ENCODE measurements at regions not wholly inside any gene's neighbourhood (a gene's known extent, or its start where the extent isn't known, plus 50 kb on each side); places are given as distances from the start of the nearest gene placed in this dataset.

GRCh38 chr2:145007093-145007959 is 487.4 kb upstream of the ZEB2 start:
- H3K36me3 ChIP-seq (ENCODE audit: insufficient read depth, low read length, poor library complexity, severe bottlenecking), result no peaks in the 10 kb centered on the region
- no peak overlapping the region for H3K4me3 ChIP-seq (ENCODE audit: low read depth, low read length, poor library complexity, severe bottlenecking)
- H3K9me3 ChIP-seq (ENCODE audit: low read depth, low read length, poor library complexity, severe bottlenecking), result no peaks in the 10 kb centered on the region
- DNase-seq (ENCODE audit: low spot score), result no peak
- ChIA-PET POLR2A (ENCODE audit: low non-redundant PET) (no interaction called here), CTCF (no interaction called here)
- no peak for TF ChIP-seq EZH2 (IDR thresholded peaks at IDR 0.05; ENCODE audit: borderline replicate concordance, low read depth, low read length, poor library complexity, severe bottlenecking)
- no peak overlapping the region for H3K27ac ChIP-seq (ENCODE audit: low read depth, low read length, poor library complexity, severe bottlenecking)
- BruUV-seq (replicated peaks), result no TSS peak
- intact Hi-C loops (cut with micrococcal nuclease; ENCODE audit: unreplicated experiment), result no loop called here
- H3K4me1 ChIP-seq (ENCODE audit: insufficient read depth, low read length, poor library complexity, severe bottlenecking), result peaks cover 3% of the 10 kb centered on the region
- H3K27me3 ChIP-seq (replicated peaks; ENCODE audit: insufficient read depth, low read depth, low read length, poor library complexity), result no peaks in the 10 kb centered on the region

DNA sequence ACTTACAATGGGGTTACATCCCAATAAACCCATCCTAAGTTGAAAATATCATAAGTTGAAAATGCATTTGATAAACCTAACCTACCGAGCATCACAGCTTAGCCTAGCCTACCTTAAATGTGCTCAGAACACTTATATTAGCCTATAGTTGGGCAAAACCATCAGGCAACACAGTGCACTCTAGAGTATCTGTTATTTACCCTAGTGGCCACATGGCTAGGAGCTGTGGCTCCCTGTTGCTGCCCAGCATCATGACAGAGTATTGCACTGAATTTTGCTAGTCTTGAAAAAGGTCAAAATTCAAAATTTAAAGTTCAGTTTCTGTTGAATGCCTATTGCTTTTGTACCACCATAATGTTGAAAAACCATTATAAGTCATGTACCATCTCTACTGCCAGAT is 482.7 kb upstream of the ZEB2 start:
- Histone ChIP-seq H3K4me1 (ENCODE audit: insufficient read depth, low read length, poor library complexity, severe bottlenecking) (no peaks in the 10 kb centered on the region), H3K27ac (ENCODE audit: low read depth, low read length, poor library complexity, severe bottlenecking) (no peak overlapping the region), H3K4me3 (ENCODE audit: low read depth, low read length, poor library complexity, severe bottlenecking) (no peak overlapping the region), H3K36me3 (ENCODE audit: insufficient read depth, low read length, poor library complexity, severe bottlenecking) (no peaks in the 10 kb centered on the region), H3K9me3 (ENCODE audit: low read depth, low read length, poor library complexity, severe bottlenecking) (no peaks in the 10 kb centered on the region), H3K27me3 (replicated peaks; ENCODE audit: insufficient read depth, low read depth, low read length, poor library complexity) (no peaks in the 10 kb centered on the region)
- POLR2A ChIA-PET (ENCODE audit: low non-redundant PET), result no interaction called here
- no peak for TF ChIP-seq EZH2 (IDR thresholded peaks at IDR 0.05; ENCODE audit: borderline replicate concordance, low read depth, low read length, poor library complexity, severe bottlenecking)
- TF ChIP-seq, protein P1, sequence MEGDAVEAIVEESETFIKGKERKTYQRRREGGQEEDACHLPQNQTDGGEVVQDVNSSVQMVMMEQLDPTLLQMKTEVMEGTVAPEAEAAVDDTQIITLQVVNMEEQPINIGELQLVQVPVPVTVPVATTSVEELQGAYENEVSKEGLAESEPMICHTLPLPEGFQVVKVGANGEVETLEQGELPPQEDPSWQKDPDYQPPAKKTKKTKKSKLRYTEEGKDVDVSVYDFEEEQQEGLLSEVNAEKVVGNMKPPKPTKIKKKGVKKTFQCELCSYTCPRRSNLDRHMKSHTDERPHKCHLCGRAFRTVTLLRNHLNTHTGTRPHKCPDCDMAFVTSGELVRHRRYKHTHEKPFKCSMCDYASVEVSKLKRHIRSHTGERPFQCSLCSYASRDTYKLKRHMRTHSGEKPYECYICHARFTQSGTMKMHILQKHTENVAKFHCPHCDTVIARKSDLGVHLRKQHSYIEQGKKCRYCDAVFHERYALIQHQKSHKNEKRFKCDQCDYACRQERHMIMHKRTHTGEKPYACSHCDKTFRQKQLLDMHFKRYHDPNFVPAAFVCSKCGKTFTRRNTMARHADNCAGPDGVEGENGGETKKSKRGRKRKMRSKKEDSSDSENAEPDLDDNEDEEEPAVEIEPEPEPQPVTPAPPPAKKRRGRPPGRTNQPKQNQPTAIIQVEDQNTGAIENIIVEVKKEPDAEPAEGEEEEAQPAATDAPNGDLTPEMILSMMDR (conservative IDR thresholded peaks at IDR 0.05; ENCODE audit: low read depth, low read length), result no peak
- intact Hi-C loops (cut with micrococcal nuclease; ENCODE audit: unreplicated experiment), result no loop called here
- CTCF ChIA-PET, result no interaction called here
- no TSS peak for BruUV-seq (replicated peaks)
- DNase-seq (ENCODE audit: low spot score), result no peak

GRCh38 chr2:145000376-145000775 is 480.5 kb upstream of the ZEB2 start:
- ChIA-PET CTCF (no interaction called here), POLR2A (ENCODE audit: low non-redundant PET) (no interaction called here)
- H3K4me3 ChIP-seq (ENCODE audit: low read depth, low read length, poor library complexity, severe bottlenecking), result no peak overlapping the region
- H3K4me1 ChIP-seq (ENCODE audit: insufficient read depth, low read length, poor library complexity, severe bottlenecking), result no peaks in the 10 kb centered on the region
- no TSS peak for BruUV-seq (replicated peaks)
- H3K27ac ChIP-seq (ENCODE audit: low read depth, low read length, poor library complexity, severe bottlenecking), result no peak overlapping the region
- DNase-seq (ENCODE audit: low spot score), result no peak
- H3K27me3 ChIP-seq (replicated peaks; ENCODE audit: insufficient read depth, low read depth, low read length, poor library complexity), result no peaks in the 10 kb centered on the region
- intact Hi-C loops (cut with micrococcal nuclease; ENCODE audit: unreplicated experiment), result no loop called here
- no peaks in the 10 kb centered on the region for H3K36me3 ChIP-seq (ENCODE audit: insufficient read depth, low read length, poor library complexity, severe bottlenecking)
- H3K9me3 ChIP-seq (ENCODE audit: low read depth, low read length, poor library complexity, severe bottlenecking), result no peaks in the 10 kb centered on the region
- TF ChIP-seq EZH2 (IDR thresholded peaks at IDR 0.05; ENCODE audit: borderline replicate concordance, low read depth, low read length, poor library complexity, severe bottlenecking), result no peak
- TF ChIP-seq, protein P1 (conservative IDR thresholded peaks at IDR 0.05; ENCODE audit: low read depth, low read length), result no peak

DNA sequence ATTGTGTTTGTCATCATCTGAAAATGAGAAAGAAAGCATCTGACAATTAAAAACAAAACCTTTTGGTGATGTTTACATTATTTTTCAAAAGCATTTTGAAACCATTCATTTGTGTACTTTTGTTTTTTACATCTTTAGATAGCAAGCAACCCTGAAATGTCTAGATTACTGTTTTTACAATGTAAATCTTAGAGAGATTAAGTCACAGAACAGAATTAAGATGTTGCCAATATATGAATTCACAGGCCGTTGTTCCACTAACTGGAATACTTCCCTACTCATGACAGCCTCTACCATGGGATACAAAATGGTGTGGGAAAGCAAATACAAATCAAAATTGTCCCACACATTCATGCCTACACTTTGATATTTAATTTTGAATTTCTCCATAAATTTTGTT is 480.0 kb upstream of the ZEB2 start:
- POLR2A ChIA-PET (ENCODE audit: low non-redundant PET), result no interaction called here
- no peaks in the 10 kb centered on the region for H3K4me1 ChIP-seq (ENCODE audit: insufficient read depth, low read length, poor library complexity, severe bottlenecking)
- CTCF ChIA-PET, result no interaction called here
- no peak for TF ChIP-seq EZH2 (IDR thresholded peaks at IDR 0.05; ENCODE audit: borderline replicate concordance, low read depth, low read length, poor library complexity, severe bottlenecking)
- TF ChIP-seq, protein P1 (conservative IDR thresholded peaks at IDR 0.05; ENCODE audit: low read depth, low read length), result no peak
- no peaks in the 10 kb centered on the region for H3K9me3 ChIP-seq (ENCODE audit: low read depth, low read length, poor library complexity, severe bottlenecking)
- no peak overlapping the region for H3K4me3 ChIP-seq (ENCODE audit: low read depth, low read length, poor library complexity, severe bottlenecking)
- no peak overlapping the region for H3K27ac ChIP-seq (ENCODE audit: low read depth, low read length, poor library complexity, severe bottlenecking)
- no peaks in the 10 kb centered on the region for H3K36me3 ChIP-seq (ENCODE audit: insufficient read depth, low read length, poor library complexity, severe bottlenecking)
- intact Hi-C loops (cut with micrococcal nuclease; ENCODE audit: unreplicated experiment), result no loop called here
- no TSS peak for BruUV-seq (replicated peaks)
- DNase-seq (ENCODE audit: low spot score), result no peak
- H3K27me3 ChIP-seq (replicated peaks; ENCODE audit: insufficient read depth, low read depth, low read length, poor library complexity), result no peaks in the 10 kb centered on the region
